HFFc6 (cell line): ENCODE measurements at regions not wholly inside any gene's neighbourhood (a gene's known extent, or its start where the extent isn't known, plus 50 kb on each side); places are given as distances from the start of the nearest gene placed in this dataset.

Experiments
- DNase-seq: peaks from one replicate; pipeline ENCODE4 v3.0.0-alpha.2; 2018
- H3K27ac Mint-ChIP-seq: 2 replicates; pipeline ENCODE4 v1.8.0; 2020; ENCODE audit warnings: mild to moderate bottlenecking, mixed read lengths
- H3K27me3 Mint-ChIP-seq: 2 replicates; pipeline ENCODE4 v1.8.0; 2021; ENCODE audit warnings: mild to moderate bottlenecking, moderate library complexity, mixed read lengths; ENCODE audit not compliant: insufficient read depth
- H3K36me3 Mint-ChIP-seq: 2 replicates; pipeline ENCODE4 v1.8.0; 2021; ENCODE audit warnings: low read depth, mixed read lengths
- H3K4me1 Mint-ChIP-seq: 2 replicates; pipeline ENCODE4 v1.8.0; 2020; ENCODE audit warnings: low read depth, mixed read lengths
- H3K4me3 Mint-ChIP-seq: 2 replicates; pipeline ENCODE4 v1.8.0; 2020; ENCODE audit warnings: mild to moderate bottlenecking, moderate library complexity, mixed read lengths
- H3K9me3 Mint-ChIP-seq: 2 replicates; pipeline ENCODE4 v1.8.0; 2020; ENCODE audit warnings: mild to moderate bottlenecking, mixed read lengths
- TF ChIP-seq, protein P1 (sequence below): fragments of 200-600 bp; sonication (generic); IDR thresholded peaks from 2 replicates; pipeline ENCODE4 v1.5.0; 2021; ENCODE audit warnings: antibody characterized with exemption, mild to moderate bottlenecking

- Mint-ChIP-seq H3K36me3 (no peaks in the 10 kb centered on the region), H3K4me1 (no peaks in the 10 kb centered on the region), H3K27ac (no peak overlapping the region), H3K27me3 (peaks cover 53% of the 10 kb centered on the region), H3K4me3 (no peak overlapping the region), H3K9me3 (no peaks in the 10 kb centered on the region)
- TF ChIP-seq, protein P1, sequence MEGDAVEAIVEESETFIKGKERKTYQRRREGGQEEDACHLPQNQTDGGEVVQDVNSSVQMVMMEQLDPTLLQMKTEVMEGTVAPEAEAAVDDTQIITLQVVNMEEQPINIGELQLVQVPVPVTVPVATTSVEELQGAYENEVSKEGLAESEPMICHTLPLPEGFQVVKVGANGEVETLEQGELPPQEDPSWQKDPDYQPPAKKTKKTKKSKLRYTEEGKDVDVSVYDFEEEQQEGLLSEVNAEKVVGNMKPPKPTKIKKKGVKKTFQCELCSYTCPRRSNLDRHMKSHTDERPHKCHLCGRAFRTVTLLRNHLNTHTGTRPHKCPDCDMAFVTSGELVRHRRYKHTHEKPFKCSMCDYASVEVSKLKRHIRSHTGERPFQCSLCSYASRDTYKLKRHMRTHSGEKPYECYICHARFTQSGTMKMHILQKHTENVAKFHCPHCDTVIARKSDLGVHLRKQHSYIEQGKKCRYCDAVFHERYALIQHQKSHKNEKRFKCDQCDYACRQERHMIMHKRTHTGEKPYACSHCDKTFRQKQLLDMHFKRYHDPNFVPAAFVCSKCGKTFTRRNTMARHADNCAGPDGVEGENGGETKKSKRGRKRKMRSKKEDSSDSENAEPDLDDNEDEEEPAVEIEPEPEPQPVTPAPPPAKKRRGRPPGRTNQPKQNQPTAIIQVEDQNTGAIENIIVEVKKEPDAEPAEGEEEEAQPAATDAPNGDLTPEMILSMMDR, result no peak
- no peak for DNase-seq
Observed at GRCh38 chr3:13245615-13245978, 172.4 kb upstream of the IQSEC1 start.

GRCh38 chr3:13243586-13243985 lies 170.4 kb upstream of the IQSEC1 start:
- H3K4me3 Mint-ChIP-seq, result no peak overlapping the region
- no peak for DNase-seq
- H3K27me3 Mint-ChIP-seq, result peaks cover 55% of the 10 kb centered on the region
- H3K36me3 Mint-ChIP-seq, result no peaks in the 10 kb centered on the region
- TF ChIP-seq, protein P1, result no peak
- no peak overlapping the region for H3K27ac Mint-ChIP-seq
- H3K9me3 Mint-ChIP-seq, result no peaks in the 10 kb centered on the region
- no peaks in the 10 kb centered on the region for H3K4me1 Mint-ChIP-seq

DNA sequence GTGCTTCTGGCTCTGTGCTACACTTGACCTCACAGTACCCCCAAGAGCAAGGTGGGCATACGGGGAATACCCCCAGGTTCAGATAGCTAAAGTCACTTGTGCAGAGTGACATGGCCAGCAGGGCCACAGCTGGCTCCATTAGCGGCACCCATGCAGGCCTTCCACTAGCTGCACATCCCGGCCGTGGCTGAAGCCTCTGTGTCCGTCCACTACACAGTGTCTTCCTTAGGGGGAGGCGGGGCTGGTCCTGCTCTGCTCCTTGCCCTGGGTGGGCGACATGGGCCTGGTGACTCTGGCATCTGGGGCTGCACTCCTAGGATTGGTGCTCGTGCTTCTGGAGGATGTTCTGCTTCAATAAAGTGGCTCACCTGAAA lies 169.1 kb upstream of the IQSEC1 start:
- Mint-ChIP-seq H3K9me3 (no peaks in the 10 kb centered on the region), H3K36me3 (no peaks in the 10 kb centered on the region), H3K4me3 (no peak overlapping the region), H3K27me3 (peaks cover 50% of the 10 kb centered on the region), H3K4me1 (no peaks in the 10 kb centered on the region), H3K27ac (no peak overlapping the region)
- TF ChIP-seq, protein P1, result no peak
- DNase-seq, result no peak

GRCh38 chr3:13241621-13242363 lies 168.6 kb upstream of the IQSEC1 start:
- TF ChIP-seq, protein P1, result no peak
- no peaks in the 10 kb centered on the region for H3K36me3 Mint-ChIP-seq
- H3K4me1 Mint-ChIP-seq, result no peaks in the 10 kb centered on the region
- no peak overlapping the region for H3K4me3 Mint-ChIP-seq
- no peaks in the 10 kb centered on the region for H3K9me3 Mint-ChIP-seq
- peaks cover 44% of the 10 kb centered on the region for H3K27me3 Mint-ChIP-seq
- no peak overlapping the region for H3K27ac Mint-ChIP-seq
- no peak for DNase-seq

DNA sequence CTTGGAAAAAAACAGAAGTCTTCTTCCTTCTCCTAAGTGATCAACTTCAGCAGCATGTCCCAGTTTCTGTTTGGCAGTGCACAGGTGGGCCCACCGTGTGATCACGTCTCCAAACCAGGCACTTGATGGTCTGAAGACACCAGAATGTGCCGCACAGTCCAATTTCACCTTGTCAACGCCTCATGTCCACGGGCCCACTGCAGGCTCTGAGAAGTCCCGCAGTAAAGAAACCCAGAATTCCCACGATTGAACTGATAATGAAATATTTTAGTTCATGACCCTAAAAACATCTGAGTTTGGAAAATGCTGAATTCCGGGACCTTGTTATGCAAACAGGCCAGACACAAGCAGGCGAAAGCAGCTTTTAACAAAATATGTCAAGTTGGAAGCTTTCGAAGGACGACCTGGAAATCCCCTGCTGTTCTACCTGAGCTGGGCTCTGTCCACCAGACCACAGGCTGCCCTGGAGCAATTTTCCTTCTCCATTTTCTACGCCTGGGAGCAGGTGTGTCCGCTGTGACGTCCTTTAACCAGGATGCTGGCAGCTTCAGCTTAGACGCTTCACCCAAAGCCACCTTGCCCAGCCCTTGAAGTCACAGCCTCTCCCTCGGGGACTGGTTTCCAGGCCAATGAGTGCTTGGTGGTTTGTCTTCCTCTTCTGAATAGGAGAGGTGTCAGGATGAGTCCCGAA lies 167.8 kb upstream of the IQSEC1 start:
- TF ChIP-seq, protein P1, result no peak

More for the DNA sequence above, 167.8 kb upstream of the IQSEC1 start:
- no peaks in the 10 kb centered on the region for H3K9me3 Mint-ChIP-seq
- H3K27ac Mint-ChIP-seq, result no peak overlapping the region
- peaks cover 38% of the 10 kb centered on the region for H3K27me3 Mint-ChIP-seq
- no peak overlapping the region for H3K4me3 Mint-ChIP-seq
- no peaks in the 10 kb centered on the region for H3K4me1 Mint-ChIP-seq
- no peak for DNase-seq
- H3K36me3 Mint-ChIP-seq, result no peaks in the 10 kb centered on the region
